Upper lobe of right lung (tissue), 1 donor: ENCODE measurements at regions not wholly inside any gene's neighbourhood (a gene's known extent, or its start where the extent isn't known, plus 50 kb on each side); places are given as distances from the start of the nearest gene placed in this dataset.

Experiments used
- ATAC-seq: fragments of 200-7000 bp; cut with Tn5 transposase; one replicate; pipeline ENCODE4 v1.9.1; 2020; ENCODE audit warnings: mild to moderate bottlenecking, moderate library complexity
- DNase-seq: peaks from one replicate; pipeline ENCODE4 v3.0.0-alpha.2; 2020
- H3K27ac ChIP-seq: fragments of 200-600 bp; one replicate; pipeline ENCODE4 v1.8.0; 2022
- H3K27me3 ChIP-seq: fragments of 200-600 bp; one replicate; pipeline ENCODE4 v1.8.0; 2022; ENCODE audit warnings: mild to moderate bottlenecking
- H3K36me3 ChIP-seq: fragments of 200-600 bp; one replicate; pipeline ENCODE4 v1.8.0; 2022
- H3K4me1 ChIP-seq: fragments of 200-600 bp; one replicate; pipeline ENCODE4 v1.8.0; 2022
- H3K4me3 ChIP-seq: fragments of 200-600 bp; one replicate; pipeline ENCODE4 v1.8.0; 2022; ENCODE audit warnings: mild to moderate bottlenecking
- H3K9me3 ChIP-seq: fragments of 200-600 bp; one replicate; pipeline ENCODE4 v1.8.0; 2022
- CTCF ChIP-seq: fragments of 200-600 bp; IDR thresholded peaks from one replicate; pipeline ENCODE4 v1.8.0; 2022; ENCODE audit warnings: antibody characterized with exemption
- intact Hi-C: fragments of 100-400 bp; cut with DNase I; formaldehyde crosslinking; loops from one replicate; pipeline ENCODE4 v1.11.0; 2022
- donor health status: DM: no; HTN: yes; CAD: no; lungs with severe emphysema.

GRCh38 chr9:84129529-84129928 is 148.9 kb downstream of the RMI1 start:
- intact Hi-C loops, result no loop called here
- H3K27me3 ChIP-seq, result no peaks in the 10 kb centered on the region
- ATAC-seq (no peak), DNase-seq (no peak)
- no peaks in the 10 kb centered on the region for H3K4me1 ChIP-seq
- H3K36me3 ChIP-seq, result no peaks in the 10 kb centered on the region
- no peak for TF ChIP-seq CTCF
- H3K27ac ChIP-seq, result no peak overlapping the region
- H3K9me3 ChIP-seq, result no peaks in the 10 kb centered on the region
- no peak overlapping the region for H3K4me3 ChIP-seq

GRCh38 chr9:84136119-84136868 is 155.7 kb downstream of the RMI1 start:
- TF ChIP-seq CTCF, result no peak
- Histone ChIP-seq H3K4me3 (no peak overlapping the region), H3K27me3 (peaks cover 14% of the 10 kb centered on the region), H3K27ac (no peak overlapping the region), H3K4me1 (peaks cover 5% of the 10 kb centered on the region), H3K36me3 (no peaks in the 10 kb centered on the region), H3K9me3 (no peaks in the 10 kb centered on the region)
- intact Hi-C loops, result no loop called here
- ATAC-seq (peak; percentile 45), DNase-seq (no peak)

- H3K27ac ChIP-seq, result no peak overlapping the region
- H3K36me3 ChIP-seq, result no peaks in the 10 kb centered on the region
- intact Hi-C loops, result no loop called here
- no peak for DNase-seq
- peaks cover 5% of the 10 kb centered on the region for H3K4me1 ChIP-seq
- no peak for TF ChIP-seq CTCF
- peaks cover 31% of the 10 kb centered on the region for H3K27me3 ChIP-seq
- no peaks in the 10 kb centered on the region for H3K9me3 ChIP-seq
- ATAC-seq, result no peak
- no peak overlapping the region for H3K4me3 ChIP-seq
These were observed 157.4 kb downstream of the RMI1 start for GRCh38 chr9:84137968-84138367.

- no peak for ATAC-seq
These were observed 157.9 kb downstream of the RMI1 start for GRCh38 chr9:84138541-84138940.

GRCh38 chr9:84139296-84140070 is 158.9 kb downstream of the RMI1 start:
- H3K36me3 ChIP-seq, result no peaks in the 10 kb centered on the region
- DNase-seq (no peak), ATAC-seq (peak; percentile 48)
- peaks cover 38% of the 10 kb centered on the region for H3K27me3 ChIP-seq
- intact Hi-C loops, result no loop called here
- TF ChIP-seq CTCF, result no peak
- H3K4me3 ChIP-seq, result no peak overlapping the region
- peaks cover 5% of the 10 kb centered on the region for H3K4me1 ChIP-seq
- H3K9me3 ChIP-seq, result no peaks in the 10 kb centered on the region
- no peak overlapping the region for H3K27ac ChIP-seq

More at GRCh38 chr9:84138541-84138940, 157.9 kb downstream of the RMI1 start:
- Histone ChIP-seq H3K36me3 (no peaks in the 10 kb centered on the region), H3K27me3 (peaks cover 37% of the 10 kb centered on the region), H3K4me1 (peaks cover 5% of the 10 kb centered on the region), H3K9me3 (no peaks in the 10 kb centered on the region), H3K27ac (no peak overlapping the region), H3K4me3 (no peak overlapping the region)
- intact Hi-C loops, result no loop called here
- TF ChIP-seq CTCF, result no peak
- no peak for DNase-seq
